ENCODE measurements at regions not wholly inside any gene's neighbourhood (a gene's known extent, or its start where the extent isn't known, plus 50 kb on each side); places are given as distances from the start of the nearest gene placed in this dataset.

DNA sequence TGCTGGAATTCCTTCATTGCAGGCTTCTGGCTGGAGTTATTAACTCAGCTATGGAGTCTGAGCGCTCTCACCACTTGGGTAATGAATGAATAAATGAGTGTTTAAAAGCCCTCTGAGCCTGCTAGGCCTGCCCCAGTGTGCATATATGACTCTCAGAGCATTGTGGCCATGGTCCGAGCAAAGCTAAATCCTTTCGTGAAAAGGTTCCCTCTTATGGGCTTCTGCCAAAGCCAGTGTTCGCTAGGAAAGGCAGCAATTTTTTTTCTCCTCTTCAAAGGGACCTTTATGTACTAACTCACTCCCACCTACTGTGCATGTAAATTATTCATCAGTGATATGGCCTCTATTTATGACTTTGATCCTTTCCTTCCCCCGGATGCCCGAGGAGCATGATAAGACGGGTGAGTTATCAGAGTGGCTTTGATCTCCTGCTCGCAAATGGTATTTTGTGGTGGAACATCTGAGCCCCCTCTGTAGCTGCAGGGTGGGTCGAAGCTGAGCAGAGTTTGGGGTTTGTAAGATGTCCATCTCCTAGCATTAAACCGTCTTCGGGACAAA, 88.6 kb downstream of the LINC00237 start:
- H3K36me3 Mint-ChIP-seq, result no peaks in the 10 kb centered on the region
- DNase-seq (no peak), ATAC-seq (ENCODE audit: low read depth in 2 of 2) (no peak)
- peaks cover 0 to 1% (median 0%) of the 10 kb centered on the region in 7 donors for H3K9me3 Mint-ChIP-seq
- H3K27me3 Mint-ChIP-seq, result peaks cover 61 to 64% (median 61%) of the 10 kb centered on the region in 3 donors
- no peak overlapping the region for H3K4me3 Mint-ChIP-seq
- H3K27ac Mint-ChIP-seq, result no peak overlapping the region
- H3K4me1 Mint-ChIP-seq, result no peaks in the 10 kb centered on the region

DNA sequence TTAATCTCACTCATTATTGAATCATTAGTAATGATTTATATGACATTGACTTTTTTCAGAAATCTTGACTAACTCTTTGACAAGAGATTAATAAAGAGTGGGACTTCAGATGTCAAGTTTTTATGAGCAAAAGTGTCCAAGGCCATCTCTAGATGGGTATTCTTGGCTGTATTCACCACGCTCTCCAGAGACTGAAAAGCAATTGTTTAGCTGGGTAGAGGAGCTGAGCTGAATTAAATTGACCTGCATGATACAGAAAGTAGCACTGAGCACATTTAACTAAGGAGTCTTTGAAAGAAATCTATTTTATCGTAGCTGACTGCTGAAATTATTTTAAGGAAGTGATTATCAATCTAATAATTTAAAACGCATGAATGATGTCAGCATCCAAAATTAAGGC, 89.4 kb downstream of the LINC00237 start:
- Mint-ChIP-seq H3K9me3 (peaks cover 0 to 8% (median 1%) of the 10 kb centered on the region in 7 donors), H3K4me3 (no peak overlapping the region), H3K36me3 (peaks cover 0 to 3% of the 10 kb centered on the region in 2 donors), H3K4me1 (no peaks in the 10 kb centered on the region), H3K27me3 (peaks cover 65 to 70% (median 66%) of the 10 kb centered on the region in 3 donors), H3K27ac (no peak overlapping the region)
- no peak for DNase-seq
- ATAC-seq (ENCODE audit: low read depth in 2 of 2), result no peak

DNA sequence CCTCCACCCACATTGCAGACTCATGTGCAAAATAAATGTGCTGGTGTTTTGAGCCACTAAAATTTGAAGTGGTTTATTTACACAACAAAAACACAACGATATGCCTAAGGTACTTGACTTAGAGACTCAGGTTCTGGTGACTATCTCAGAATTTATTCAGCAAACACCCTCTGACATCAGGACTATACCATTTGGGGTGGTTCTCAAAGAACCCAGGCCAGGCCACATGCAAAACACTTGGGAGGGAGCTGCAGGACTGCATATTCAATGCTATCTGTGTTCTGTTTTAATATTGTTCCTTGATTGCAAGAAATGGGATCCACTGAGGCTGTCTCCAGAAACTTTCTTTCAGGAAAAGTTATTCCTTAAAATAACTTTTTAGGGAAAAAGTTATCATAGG, 91.6 kb downstream of the LINC00237 start:
- Mint-ChIP-seq H3K27ac (no peak overlapping the region), H3K4me1 (no peaks in the 10 kb centered on the region), H3K9me3 (peaks cover 0 to 9% (median 1%) of the 10 kb centered on the region in 7 donors), H3K27me3 (peaks cover 47 to 56% (median 47%) of the 10 kb centered on the region in 3 donors), H3K36me3 (peaks cover 0 to 8% of the 10 kb centered on the region in 2 donors), H3K4me3 (no peak overlapping the region)
- DNase-seq, result no peak
- ATAC-seq (ENCODE audit: low read depth in 2 of 2), result no peak

DNA sequence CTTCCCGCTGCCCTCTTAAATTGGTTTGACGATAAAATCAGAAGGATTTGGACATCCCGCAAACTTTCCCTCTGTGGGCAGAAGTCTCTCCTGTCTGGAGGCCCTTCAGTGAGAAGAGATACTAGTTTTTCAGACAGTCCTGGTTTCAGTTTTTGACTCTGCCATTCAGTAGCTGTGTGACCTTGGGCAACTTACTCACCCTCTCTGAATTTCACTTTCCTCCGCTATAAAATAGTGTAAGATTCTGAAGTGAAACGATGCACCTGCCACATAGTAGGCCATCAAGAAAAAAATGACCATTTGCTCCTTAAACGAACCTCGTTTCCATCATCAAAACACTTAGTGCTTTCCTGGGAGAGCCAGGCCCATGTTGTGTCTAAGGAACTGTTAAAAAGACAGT, 97.2 kb downstream of the LINC00237 start:
- no peak for ATAC-seq (ENCODE audit: low read depth in 2 of 2)
- Mint-ChIP-seq H3K9me3 (peaks cover 0 to 10% (median 3%) of the 10 kb centered on the region in 7 donors), H3K27ac (no peak overlapping the region), H3K4me1 (no peaks in the 10 kb centered on the region), H3K4me3 (no peak overlapping the region), H3K36me3 (peaks cover 0 to 8% of the 10 kb centered on the region in 2 donors), H3K27me3 (peaks cover 15 to 46% (median 17%) of the 10 kb centered on the region in 3 donors)
- no peak for DNase-seq

DNA sequence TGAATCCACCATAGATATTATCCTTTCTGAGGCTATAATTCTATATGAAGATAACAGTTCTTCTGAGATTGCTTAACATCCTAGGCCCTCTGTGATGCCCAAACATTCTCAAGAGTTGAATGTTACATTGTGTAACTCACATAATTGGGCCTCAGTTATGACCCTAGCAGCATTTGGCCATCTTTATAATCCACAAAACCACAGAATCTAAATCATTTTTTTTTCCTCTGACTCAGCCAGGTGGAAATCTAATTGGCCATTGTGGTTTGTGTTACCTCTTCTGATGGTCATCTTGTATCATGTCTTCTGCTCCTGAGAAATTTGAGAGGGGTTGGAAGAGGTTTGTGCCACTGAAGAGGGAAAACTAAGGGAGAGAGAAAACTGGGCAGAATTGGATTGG, 99.5 kb downstream of the LINC00237 start:
- H3K27ac Mint-ChIP-seq, result no peak overlapping the region
- H3K36me3 Mint-ChIP-seq, result peaks cover 0 to 3% of the 10 kb centered on the region in 2 donors
- no peak overlapping the region for H3K4me3 Mint-ChIP-seq
- no peak for ATAC-seq (ENCODE audit: low read depth in 2 of 2)
- H3K4me1 Mint-ChIP-seq, result no peaks in the 10 kb centered on the region
- peaks cover 8 to 34% (median 9%) of the 10 kb centered on the region in 3 donors for H3K27me3 Mint-ChIP-seq
- no peak for DNase-seq
- peaks cover 0 to 11% (median 1%) of the 10 kb centered on the region in 7 donors for H3K9me3 Mint-ChIP-seq

DNA sequence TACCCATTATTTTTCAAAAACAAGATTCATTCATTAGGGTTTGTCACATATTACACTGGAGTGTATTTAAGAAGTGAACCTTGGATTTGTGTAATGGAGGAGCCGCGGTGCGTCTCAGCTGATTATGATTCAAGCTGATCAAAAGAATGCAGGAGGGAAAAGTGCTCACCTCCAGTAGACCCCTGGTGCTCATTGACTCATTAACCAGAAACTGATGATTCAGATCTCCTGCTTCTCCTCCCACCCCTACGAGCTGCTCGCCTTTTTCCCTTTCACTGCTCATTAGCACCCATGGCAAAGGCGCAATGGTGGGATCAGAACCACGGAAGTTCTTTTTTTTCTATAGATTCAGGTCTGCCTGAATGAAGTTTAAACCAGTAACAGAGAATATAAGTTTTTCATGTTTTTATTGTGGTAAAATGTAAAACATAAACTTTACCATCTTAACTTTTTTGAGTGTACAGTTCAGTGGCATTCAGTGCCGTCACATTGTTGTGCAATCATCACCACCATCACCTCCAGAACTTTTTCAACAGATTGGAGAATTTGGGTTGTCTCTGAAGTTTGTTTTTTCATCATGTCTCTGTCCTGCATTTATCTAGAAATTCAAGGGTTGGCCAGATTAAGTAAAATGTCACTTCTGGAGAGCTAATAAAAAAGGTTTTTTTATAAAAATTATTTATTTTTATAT, 101.6 kb downstream of the LINC00237 start:
- peak overlapping the region in 1 of 6 donors; percentile 39 for H3K27ac Mint-ChIP-seq
- DNase-seq (no peak), ATAC-seq (ENCODE audit: low read depth in 2 of 2) (no peak)
- peaks cover 13 to 35% (median 15%) of the 10 kb centered on the region in 3 donors for H3K27me3 Mint-ChIP-seq
- H3K9me3 Mint-ChIP-seq, result peaks cover 0 to 9% (median 0%) of the 10 kb centered on the region in 7 donors
- no peak overlapping the region for H3K4me3 Mint-ChIP-seq
- no peaks in the 10 kb centered on the region for H3K36me3 Mint-ChIP-seq
- H3K4me1 Mint-ChIP-seq, result no peaks in the 10 kb centered on the region

DNA sequence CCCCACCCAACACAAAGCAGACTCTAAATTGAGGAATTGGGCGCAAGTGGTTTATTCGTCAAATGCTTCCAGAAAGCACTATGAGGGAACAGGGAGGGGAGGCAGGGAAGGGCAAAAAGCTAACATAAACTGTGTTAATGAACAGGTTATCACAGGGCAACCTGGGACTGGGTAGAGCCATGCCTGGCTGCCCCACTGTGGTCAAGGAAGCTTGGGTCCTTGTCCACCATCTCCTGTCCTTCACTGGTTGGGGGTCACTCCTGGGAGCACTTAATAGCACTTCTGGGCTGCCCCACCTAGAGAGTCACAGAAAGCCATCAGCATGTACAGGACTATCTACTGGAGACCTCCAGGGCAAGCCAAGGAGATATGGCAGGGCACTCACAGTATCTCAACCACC, 102.3 kb downstream of the LINC00237 start:
- Mint-ChIP-seq H3K36me3 (no peaks in the 10 kb centered on the region), H3K27me3 (peaks cover 13 to 32% (median 15%) of the 10 kb centered on the region in 3 donors)
- no peak for ATAC-seq (ENCODE audit: low read depth in 2 of 2)

DNA sequence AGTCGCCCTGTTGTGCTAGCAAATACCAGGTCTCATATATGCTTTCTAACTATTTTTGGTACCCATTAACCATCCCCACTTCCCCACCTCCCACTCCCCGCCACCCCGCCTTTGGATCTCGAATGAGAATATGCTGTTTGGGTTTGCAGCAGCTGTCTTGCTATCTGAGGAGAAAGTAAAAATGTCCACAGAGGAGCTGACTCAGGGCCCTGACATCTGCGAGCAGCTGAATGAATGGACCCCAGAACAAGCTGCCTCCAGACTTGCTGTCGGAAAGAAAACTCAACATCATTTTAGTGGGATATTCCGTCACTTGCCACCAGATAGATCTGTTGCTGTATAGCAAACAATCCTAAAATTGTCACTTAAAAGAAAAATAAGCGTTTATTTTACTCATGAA, 103.7 kb downstream of the LINC00237 start:
- no peak overlapping the region for H3K27ac Mint-ChIP-seq
- no peaks in the 10 kb centered on the region for H3K4me1 Mint-ChIP-seq
- no peak overlapping the region for H3K4me3 Mint-ChIP-seq
- H3K36me3 Mint-ChIP-seq, result no peaks in the 10 kb centered on the region
- peaks cover 0 to 5% (median 0%) of the 10 kb centered on the region in 7 donors for H3K9me3 Mint-ChIP-seq
- DNase-seq (no peak), ATAC-seq (ENCODE audit: low read depth in 2 of 2) (no peak)
- H3K27me3 Mint-ChIP-seq, result peaks cover 11 to 32% (median 12%) of the 10 kb centered on the region in 3 donors

More for the DNA sequence above, 102.3 kb downstream of the LINC00237 start:
- peak overlapping the region in 1 of 6 donors; percentile 23 for H3K27ac Mint-ChIP-seq
- no peak overlapping the region for H3K4me3 Mint-ChIP-seq
- peaks cover 0 to 9% (median 0%) of the 10 kb centered on the region in 7 donors for H3K9me3 Mint-ChIP-seq
- no peaks in the 10 kb centered on the region for H3K4me1 Mint-ChIP-seq
- DNase-seq, result no peak

DNA sequence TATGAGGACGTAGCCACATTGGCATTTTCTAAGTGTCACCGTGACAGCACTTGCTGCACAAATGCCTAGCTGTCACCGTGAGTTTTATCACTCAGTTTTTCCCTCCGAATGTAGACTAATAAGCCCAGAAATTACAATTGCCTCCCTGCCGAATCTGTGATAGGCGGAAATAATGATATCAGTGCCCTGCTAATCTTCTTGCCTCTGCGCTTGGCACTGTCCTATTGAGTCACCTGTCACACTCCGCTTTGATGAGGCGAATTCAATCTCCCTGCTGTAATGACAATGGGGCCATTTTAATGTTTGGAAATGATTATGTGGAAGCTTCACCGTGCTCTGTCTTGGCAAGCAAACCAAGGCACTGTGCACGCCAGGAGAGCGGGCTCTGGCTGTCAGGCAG, 112.8 kb downstream of the LINC00237 start:
- Mint-ChIP-seq H3K4me3 (no peak overlapping the region), H3K4me1 (no peaks in the 10 kb centered on the region), H3K9me3 (no peaks in the 10 kb centered on the region), H3K27me3 (peaks cover 20 to 33% (median 23%) of the 10 kb centered on the region in 3 donors), H3K27ac (no peak overlapping the region), H3K36me3 (no peaks in the 10 kb centered on the region)
- DNase-seq (no peak), ATAC-seq (ENCODE audit: low read depth in 2 of 2) (no peak)

DNA sequence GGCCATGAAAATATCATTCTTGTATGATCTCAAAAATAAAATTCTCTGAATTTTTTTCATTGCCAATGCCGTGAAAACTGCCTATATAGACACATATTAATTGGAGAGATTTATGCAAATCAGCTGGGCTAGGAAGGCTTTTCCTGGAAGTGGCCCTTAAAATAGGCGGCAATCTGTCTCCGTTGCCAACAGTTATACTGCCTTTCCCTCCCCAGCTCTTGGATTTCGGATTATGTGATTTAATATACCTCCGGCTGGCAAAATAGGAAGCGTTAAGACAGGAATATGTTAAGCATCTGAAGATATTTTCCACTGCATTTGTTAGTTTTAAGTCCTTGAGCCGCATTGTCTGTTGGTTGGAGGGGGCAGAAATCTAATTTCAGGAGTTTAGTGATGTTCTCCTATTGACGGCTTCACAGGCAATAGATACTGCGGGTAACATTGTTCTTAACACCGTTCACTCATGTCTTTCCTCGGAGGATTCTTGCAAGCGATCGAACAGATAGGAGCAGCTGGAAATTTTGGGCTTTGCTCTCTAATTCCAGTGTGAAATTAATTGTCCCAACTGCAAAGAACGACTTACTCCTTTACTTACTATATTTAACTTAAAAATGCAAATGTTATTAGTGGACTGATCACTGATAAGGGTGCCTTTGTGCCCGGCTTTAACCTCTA, 113.3 kb downstream of the LINC00237 start:
- H3K9me3 Mint-ChIP-seq, result no peaks in the 10 kb centered on the region
- no peaks in the 10 kb centered on the region for H3K4me1 Mint-ChIP-seq
- no peak overlapping the region for H3K4me3 Mint-ChIP-seq
- DNase-seq, result no peak
- H3K36me3 Mint-ChIP-seq, result no peaks in the 10 kb centered on the region
- ATAC-seq (ENCODE audit: low read depth in 2 of 2), result no peak
- no peak overlapping the region for H3K27ac Mint-ChIP-seq
- peaks cover 17 to 33% (median 25%) of the 10 kb centered on the region in 3 donors for H3K27me3 Mint-ChIP-seq

DNA sequence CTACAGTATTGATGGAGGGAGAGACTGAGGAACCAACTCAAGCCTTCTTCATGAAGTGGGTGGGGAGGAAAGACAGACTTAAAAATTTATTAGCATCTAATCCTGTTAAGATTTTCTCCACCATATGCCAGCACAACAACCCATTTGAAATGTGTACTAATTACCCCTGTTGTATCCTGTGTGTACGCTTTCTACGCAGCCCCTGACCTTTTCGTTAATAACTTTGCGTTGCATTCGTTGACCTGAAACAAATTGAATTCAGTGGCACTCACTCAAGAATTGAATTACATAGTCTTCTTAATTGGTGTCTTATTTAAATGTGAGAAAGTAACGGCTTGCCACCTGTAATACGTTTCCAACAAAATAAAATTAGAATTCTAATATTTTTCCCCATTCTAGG, 113.9 kb downstream of the LINC00237 start:
- H3K27ac Mint-ChIP-seq, result no peak overlapping the region
- H3K4me1 Mint-ChIP-seq, result no peaks in the 10 kb centered on the region
- ATAC-seq (ENCODE audit: low read depth in 2 of 2) (no peak), DNase-seq (no peak)
- no peaks in the 10 kb centered on the region for H3K36me3 Mint-ChIP-seq
- no peaks in the 10 kb centered on the region for H3K9me3 Mint-ChIP-seq
- H3K4me3 Mint-ChIP-seq, result no peak overlapping the region
- peaks cover 11 to 33% (median 25%) of the 10 kb centered on the region in 3 donors for H3K27me3 Mint-ChIP-seq

DNA sequence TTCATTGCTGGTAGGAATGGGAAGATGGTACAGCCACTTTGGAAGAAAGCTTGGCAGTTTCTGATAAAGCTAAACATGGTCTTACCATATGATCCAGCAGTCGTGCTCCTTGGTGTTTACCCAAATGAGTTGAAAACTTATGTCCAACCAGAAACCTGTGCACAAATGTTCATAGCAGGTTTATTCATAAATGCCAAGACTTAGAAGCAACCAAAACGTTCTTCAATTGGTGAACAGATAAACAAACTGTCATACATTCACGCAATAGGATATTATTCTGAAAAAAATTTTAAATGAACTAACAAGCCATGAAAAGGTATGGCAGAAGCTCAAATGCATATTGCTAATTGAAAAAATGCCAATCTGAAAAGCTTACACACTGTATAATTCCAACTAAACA, 117.1 kb downstream of the LINC00237 start:
- H3K4me3 Mint-ChIP-seq, result no peak overlapping the region
- H3K36me3 Mint-ChIP-seq, result no peaks in the 10 kb centered on the region
- H3K27me3 Mint-ChIP-seq, result peaks cover 6 to 27% (median 25%) of the 10 kb centered on the region in 3 donors
- DNase-seq, result no peak
- ATAC-seq (ENCODE audit: low read depth in 2 of 2), result no peak
- H3K4me1 Mint-ChIP-seq, result no peaks in the 10 kb centered on the region
- H3K9me3 Mint-ChIP-seq, result peaks cover 0 to 5% (median 0%) of the 10 kb centered on the region in 7 donors
- H3K27ac Mint-ChIP-seq, result no peak overlapping the region

DNA sequence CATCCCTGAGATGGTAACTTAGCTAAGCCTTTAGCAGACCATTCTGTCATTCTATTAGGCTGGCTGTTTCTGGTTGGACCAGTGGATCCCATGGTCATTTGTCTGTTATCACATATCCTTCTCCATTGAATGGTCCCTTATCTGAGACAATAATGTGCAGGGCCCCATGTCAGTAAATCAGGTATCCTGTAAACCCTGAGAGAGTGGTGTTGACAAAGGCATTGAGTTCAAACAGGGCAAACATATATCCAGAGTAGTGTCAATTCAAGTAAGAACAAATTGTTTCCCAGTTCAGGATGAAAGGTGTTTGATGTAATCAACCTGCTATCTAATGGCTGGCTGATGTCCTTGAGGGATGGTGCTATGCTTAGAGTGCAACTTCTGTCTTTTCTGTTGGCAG, 126.2 kb downstream of the LINC00237 start:
- H3K4me3 Mint-ChIP-seq, result no peak overlapping the region
- H3K9me3 Mint-ChIP-seq, result peaks cover 6 to 34% (median 10%) of the 10 kb centered on the region in 7 donors
- peaks cover 0 to 5% of the 10 kb centered on the region in 2 donors for H3K36me3 Mint-ChIP-seq
- peaks cover 0 to 29% (median 26%) of the 10 kb centered on the region in 3 donors for H3K27me3 Mint-ChIP-seq
- DNase-seq (no peak), ATAC-seq (ENCODE audit: low read depth in 2 of 2) (no peak)
- H3K27ac Mint-ChIP-seq, result no peak overlapping the region
- no peaks in the 10 kb centered on the region for H3K4me1 Mint-ChIP-seq

DNA sequence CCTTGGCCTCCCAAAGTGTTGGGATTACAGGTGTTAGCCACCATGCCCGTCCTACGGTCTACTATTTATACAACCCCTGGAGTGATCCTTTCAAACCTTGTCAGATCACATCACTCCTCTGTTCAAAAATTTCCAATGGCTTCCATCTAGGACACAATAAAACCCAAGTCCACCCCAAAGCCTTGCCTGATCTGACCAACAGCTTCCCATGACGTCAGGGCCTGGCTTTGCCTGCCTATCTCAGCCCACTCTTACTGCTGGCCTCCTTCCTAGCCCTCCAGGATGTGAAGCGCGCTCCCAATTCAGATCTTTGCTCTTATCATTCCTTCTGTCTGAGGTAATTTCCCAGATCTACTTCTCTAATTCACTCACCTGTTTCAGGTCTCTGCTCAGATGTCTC, 128.4 kb downstream of the LINC00237 start:
- H3K4me3 Mint-ChIP-seq, result no peak overlapping the region
- H3K27me3 Mint-ChIP-seq, result peaks cover 0 to 38% (median 22%) of the 10 kb centered on the region in 3 donors
- H3K9me3 Mint-ChIP-seq, result peaks cover 5 to 34% (median 15%) of the 10 kb centered on the region in 7 donors
- no peak for DNase-seq
- no peak overlapping the region for H3K27ac Mint-ChIP-seq
- no peak for ATAC-seq (ENCODE audit: low read depth in 2 of 2)
- peaks cover 0 to 5% of the 10 kb centered on the region in 2 donors for H3K36me3 Mint-ChIP-seq
- H3K4me1 Mint-ChIP-seq, result no peaks in the 10 kb centered on the region
